K562 (cell line): ENCODE measurements at regions not wholly inside any gene's neighbourhood (a gene's known extent, or its start where the extent isn't known, plus 50 kb on each side); places are given as distances from the start of the nearest gene placed in this dataset.

Experiments used
- ATF6 ChIP-seq: sonication (generic); formaldehyde crosslinking; IDR thresholded peaks from 2 replicates; pipeline ENCODE4 v1.4.0; 2020; ENCODE audit warnings: mild to moderate bottlenecking, missing genetic modification reagents
- CTCF ChIP-seq, 3 experiments: IDR thresholded peaks in 2 of 3; conservative IDR thresholded peaks in 1 of 3; 2 replicates each; pipeline ENCODE4 v1.5.1; 2011 to 2012; ENCODE audit warnings: low read length in 3 of 3, mild to moderate bottlenecking in 3 of 3, control low read depth in 2 of 3, improper control_type of control experiment in 1 of 3, inconsistent platforms in 1 of 3, low read depth in 1 of 3, mixed read lengths in 1 of 3, moderate library complexity in 1 of 3; ENCODE audit not compliant: insufficient read depth in 2 of 3
- JUND ChIP-seq, 2 experiments: IDR thresholded peaks; 2 replicates in 1 of 2; 3 replicates in 1 of 2; pipeline ENCODE4 v1.6.1; 2011; ENCODE audit warnings: borderline replicate concordance in 2 of 2, low read depth in 2 of 2, low read length in 2 of 2, improper control_type of control experiment in 1 of 2, missing biosample characterization in 1 of 2, missing genetic modification characterization in 1 of 2, missing genetic modification reagents in 1 of 2
- MXI1 ChIP-seq: IDR thresholded peaks from 2 replicates; pipeline ENCODE4 v1.6.1; 2011; ENCODE audit warnings: low read depth, mild to moderate bottlenecking, improper control_type of control experiment, low read length
- TF ChIP-seq, protein P1 (sequence below), 2 experiments: fragments of 450-650 bp; formaldehyde crosslinking in 1 of 2; IDR thresholded peaks; 2 replicates each; pipeline versions ENCODE4 v1.4.0 to v1.6.1; 2014 to 2020; ENCODE audit warnings: mild to moderate bottlenecking in 2 of 2, borderline replicate concordance in 1 of 2, low read depth in 1 of 2
- TF ChIP-seq, protein P2 (sequence below), 2 experiments: fragments of 450-650 bp in 1 of 2; sonication (generic) in 1 of 2; formaldehyde crosslinking; conservative IDR thresholded peaks; 2 replicates each; pipeline versions ENCODE4 v1.4.0 to v1.8.1; 2020 to 2022; ENCODE audit warnings: mild to moderate bottlenecking in 1 of 2, missing genetic modification reagents in 1 of 2
- TF ChIP-seq, protein P3 (sequence below): fragments of 450-650 bp; IDR thresholded peaks from 2 replicates; pipeline ENCODE4 v1.6.1; 2016

DNA sequence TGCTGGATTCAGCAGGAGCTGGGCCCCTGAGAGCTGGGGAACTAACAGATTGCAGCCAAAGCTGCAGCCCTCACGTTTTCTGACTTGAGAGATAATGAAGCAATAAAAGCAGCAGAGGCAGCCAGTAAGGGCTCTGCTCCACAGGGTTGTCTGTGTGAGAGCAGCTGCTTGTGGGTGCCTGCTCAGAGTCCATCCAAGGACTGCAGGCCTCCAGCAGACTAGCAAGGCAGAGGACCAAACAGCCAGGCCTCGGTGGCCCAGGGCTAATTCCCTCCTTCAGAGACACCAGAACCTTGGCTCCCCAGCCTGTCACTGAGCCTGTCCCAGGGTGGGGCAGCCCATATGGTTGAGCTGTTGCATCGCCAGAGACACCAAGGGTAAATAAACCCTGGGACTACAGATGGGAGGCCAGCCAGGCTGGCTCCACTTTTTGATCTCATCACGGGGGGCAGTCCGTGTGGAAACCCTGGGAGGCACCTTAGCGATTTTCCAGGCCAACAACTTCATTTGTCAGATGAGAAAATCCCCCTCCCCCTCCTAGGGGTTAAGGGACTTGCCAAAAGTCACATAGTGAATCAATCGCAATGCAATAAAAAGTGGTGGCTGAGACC is 229.2 kb downstream of the WDR11 start:
- TF ChIP-seq, protein P1, sequence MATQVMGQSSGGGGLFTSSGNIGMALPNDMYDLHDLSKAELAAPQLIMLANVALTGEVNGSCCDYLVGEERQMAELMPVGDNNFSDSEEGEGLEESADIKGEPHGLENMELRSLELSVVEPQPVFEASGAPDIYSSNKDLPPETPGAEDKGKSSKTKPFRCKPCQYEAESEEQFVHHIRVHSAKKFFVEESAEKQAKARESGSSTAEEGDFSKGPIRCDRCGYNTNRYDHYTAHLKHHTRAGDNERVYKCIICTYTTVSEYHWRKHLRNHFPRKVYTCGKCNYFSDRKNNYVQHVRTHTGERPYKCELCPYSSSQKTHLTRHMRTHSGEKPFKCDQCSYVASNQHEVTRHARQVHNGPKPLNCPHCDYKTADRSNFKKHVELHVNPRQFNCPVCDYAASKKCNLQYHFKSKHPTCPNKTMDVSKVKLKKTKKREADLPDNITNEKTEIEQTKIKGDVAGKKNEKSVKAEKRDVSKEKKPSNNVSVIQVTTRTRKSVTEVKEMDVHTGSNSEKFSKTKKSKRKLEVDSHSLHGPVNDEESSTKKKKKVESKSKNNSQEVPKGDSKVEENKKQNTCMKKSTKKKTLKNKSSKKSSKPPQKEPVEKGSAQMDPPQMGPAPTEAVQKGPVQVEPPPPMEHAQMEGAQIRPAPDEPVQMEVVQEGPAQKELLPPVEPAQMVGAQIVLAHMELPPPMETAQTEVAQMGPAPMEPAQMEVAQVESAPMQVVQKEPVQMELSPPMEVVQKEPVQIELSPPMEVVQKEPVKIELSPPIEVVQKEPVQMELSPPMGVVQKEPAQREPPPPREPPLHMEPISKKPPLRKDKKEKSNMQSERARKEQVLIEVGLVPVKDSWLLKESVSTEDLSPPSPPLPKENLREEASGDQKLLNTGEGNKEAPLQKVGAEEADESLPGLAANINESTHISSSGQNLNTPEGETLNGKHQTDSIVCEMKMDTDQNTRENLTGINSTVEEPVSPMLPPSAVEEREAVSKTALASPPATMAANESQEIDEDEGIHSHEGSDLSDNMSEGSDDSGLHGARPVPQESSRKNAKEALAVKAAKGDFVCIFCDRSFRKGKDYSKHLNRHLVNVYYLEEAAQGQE (IDR thresholded peaks at IDR 0.05; ENCODE audit: borderline replicate concordance) = no peak
- TF ChIP-seq, protein P1 (CRISPR knock-in tag; IDR thresholded peaks at IDR 0.05; ENCODE audit: low read depth) = no peak
- no peak for TF ChIP-seq MXI1
- no peak for TF ChIP-seq JUND (IDR thresholded peaks at IDR 0.05; ENCODE audit: borderline replicate concordance, low read depth, low read length)
- TF ChIP-seq JUND (tag; IDR thresholded peaks at IDR 0.05; ENCODE audit: borderline replicate concordance, low read depth, low read length) = no peak
- TF ChIP-seq, protein P2, sequence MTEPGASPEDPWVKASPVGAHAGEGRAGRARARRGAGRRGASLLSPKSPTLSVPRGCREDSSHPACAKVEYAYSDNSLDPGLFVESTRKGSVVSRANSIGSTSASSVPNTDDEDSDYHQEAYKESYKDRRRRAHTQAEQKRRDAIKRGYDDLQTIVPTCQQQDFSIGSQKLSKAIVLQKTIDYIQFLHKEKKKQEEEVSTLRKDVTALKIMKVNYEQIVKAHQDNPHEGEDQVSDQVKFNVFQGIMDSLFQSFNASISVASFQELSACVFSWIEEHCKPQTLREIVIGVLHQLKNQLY (CRISPR knock-in tag; conservative IDR thresholded peaks at IDR 0.05) = no peak
- no peak for TF ChIP-seq ATF6
- TF ChIP-seq, protein P3, sequence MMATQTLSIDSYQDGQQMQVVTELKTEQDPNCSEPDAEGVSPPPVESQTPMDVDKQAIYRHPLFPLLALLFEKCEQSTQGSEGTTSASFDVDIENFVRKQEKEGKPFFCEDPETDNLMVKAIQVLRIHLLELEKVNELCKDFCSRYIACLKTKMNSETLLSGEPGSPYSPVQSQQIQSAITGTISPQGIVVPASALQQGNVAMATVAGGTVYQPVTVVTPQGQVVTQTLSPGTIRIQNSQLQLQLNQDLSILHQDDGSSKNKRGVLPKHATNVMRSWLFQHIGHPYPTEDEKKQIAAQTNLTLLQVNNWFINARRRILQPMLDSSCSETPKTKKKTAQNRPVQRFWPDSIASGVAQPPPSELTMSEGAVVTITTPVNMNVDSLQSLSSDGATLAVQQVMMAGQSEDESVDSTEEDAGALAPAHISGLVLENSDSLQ = no peak
- TF ChIP-seq CTCF (IDR thresholded peaks at IDR 0.05 in 2 of 3, conservative IDR thresholded peaks at IDR 0.05 in 1 of 3; ENCODE audit: insufficient read depth in 2 of 3, low read depth in 1 of 3, low read length in 3 of 3) = no peak
